Kidney (tissue), 13 donors: ENCODE measurements at regions not wholly inside any gene's neighbourhood (a gene's known extent, or its start where the extent isn't known, plus 50 kb on each side); places are given as distances from the start of the nearest gene placed in this dataset.

ENCODE experiments used
- DNase-seq, 5 donors: peaks; one replicate each; pipeline ENCODE4 v3.0.0-alpha.2; 2013 to 2020
- FAIRE-seq: peaks from 2 replicates; lab custom pipeline; 2012; peaks lifted over from hg19 to GRCh38; lab: Jason Lieb, UNC
- H3K27ac ChIP-seq, 2 donors: one replicate each; pipeline ENCODE4 v1.7.0; 2013; ENCODE audit warnings: low read depth in 2 of 2, low read length in 2 of 2, inconsistent platforms in 1 of 2
- H3K27me3 ChIP-seq: one replicate; pipeline ENCODE4 v1.7.1; 2013; ENCODE audit warnings: low read length, inconsistent platforms; ENCODE audit not compliant: control insufficient read depth, insufficient read depth
- H3K36me3 ChIP-seq, 3 donors: one replicate each; pipeline versions ENCODE4 v1.7.0 to v1.7.1; 2013; ENCODE audit warnings: low read length in 3 of 3, control low read depth in 1 of 3, inconsistent platforms in 1 of 3; ENCODE audit not compliant: insufficient read depth in 3 of 3, control insufficient read depth in 2 of 3
- H3K4me1 ChIP-seq, 3 donors: one replicate each; pipeline versions ENCODE4 v1.7.0 to v1.7.1; 2013; ENCODE audit warnings: low read length in 3 of 3, inconsistent platforms in 1 of 3, low read depth in 1 of 3; ENCODE audit not compliant: control insufficient read depth in 2 of 3, insufficient read depth in 2 of 3
- H3K4me3 ChIP-seq, 3 donors: one replicate each; pipeline versions ENCODE4 v1.7.0 to v1.8.1; 2013; ENCODE audit warnings: low read length in 3 of 3, control low read depth in 1 of 3, inconsistent platforms in 1 of 3
- H3K9ac ChIP-seq, 3 donors: one replicate each; pipeline versions ENCODE4 v1.7.0 to v1.7.1; 2013; ENCODE audit warnings: low read length in 3 of 3, control low read depth in 1 of 3, inconsistent platforms in 1 of 3
- H3K9me3 ChIP-seq, 3 donors: one replicate each; pipeline versions ENCODE4 v1.7.0 to v1.7.1; 2013; ENCODE audit warnings: low read length in 3 of 3, control low read depth in 1 of 3, inconsistent platforms in 1 of 3; ENCODE audit not compliant: control insufficient read depth in 2 of 3, insufficient read depth in 1 of 3
- intact Hi-C: fragments of 100-400 bp; cut with DNase I; formaldehyde crosslinking; loops from one replicate; pipeline ENCODE4 v1.11.1; 2022
- TF ChIP-seq, protein P1 (sequence below): IDR thresholded peaks from 3 replicates; pipeline ENCODE4 v1.5.1; 2012; ENCODE audit warnings: mild to moderate bottlenecking, moderate library complexity, borderline replicate concordance; ENCODE audit not compliant: insufficient read depth; ENCODE audit errors: extremely low read depth
- donor health status: control.
- donor health status: control.
- donor health status: control.
- donor health status: control.
- donor health status: control.
- donor health status: DM: yes; HTN: yes; CAD: no.
- donor health status: Normal renal cell carcinoma (clear cell type).

DNA sequence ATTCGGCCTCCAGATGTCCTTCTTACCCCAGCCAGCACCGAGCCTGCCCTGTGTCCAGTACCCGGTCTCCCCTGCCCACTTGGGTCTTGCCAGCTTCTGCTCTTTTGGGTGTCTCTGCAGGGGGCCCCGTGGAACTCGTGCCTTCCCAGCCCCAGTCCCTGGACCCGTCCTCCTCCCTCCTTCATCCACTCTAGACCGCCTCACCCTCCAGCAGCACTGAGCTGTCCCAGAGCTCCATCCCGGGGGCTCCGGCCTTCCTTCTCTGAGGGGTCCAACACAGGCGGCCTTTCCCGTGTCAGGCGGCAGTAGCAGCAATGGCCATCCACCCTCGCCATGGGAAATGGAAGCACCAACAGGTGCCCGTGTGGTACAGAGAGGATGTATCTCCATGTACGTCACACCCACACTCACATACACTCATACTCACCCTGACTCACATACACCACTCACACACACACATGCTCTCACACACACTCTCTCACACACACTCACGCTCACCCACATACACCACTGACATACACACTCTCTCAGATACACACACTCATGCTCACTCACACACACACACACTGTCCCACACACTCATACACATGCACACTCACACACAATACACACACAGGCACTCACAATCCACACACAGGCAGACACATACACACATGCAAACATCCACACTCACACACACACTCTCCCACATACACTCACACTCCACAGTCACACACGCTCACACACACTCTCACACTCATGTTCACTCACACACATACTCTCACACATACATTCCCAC, 827.5 kb upstream of the SALL3 start:
- intact Hi-C loops: no loop called here
- no peaks in the 10 kb centered on the region for H3K9me3 ChIP-seq
- no peak for DNase-seq
- H3K4me1 ChIP-seq: no peaks in the 10 kb centered on the region
- no peak overlapping the region for H3K27ac ChIP-seq
- TF ChIP-seq, protein P1, sequence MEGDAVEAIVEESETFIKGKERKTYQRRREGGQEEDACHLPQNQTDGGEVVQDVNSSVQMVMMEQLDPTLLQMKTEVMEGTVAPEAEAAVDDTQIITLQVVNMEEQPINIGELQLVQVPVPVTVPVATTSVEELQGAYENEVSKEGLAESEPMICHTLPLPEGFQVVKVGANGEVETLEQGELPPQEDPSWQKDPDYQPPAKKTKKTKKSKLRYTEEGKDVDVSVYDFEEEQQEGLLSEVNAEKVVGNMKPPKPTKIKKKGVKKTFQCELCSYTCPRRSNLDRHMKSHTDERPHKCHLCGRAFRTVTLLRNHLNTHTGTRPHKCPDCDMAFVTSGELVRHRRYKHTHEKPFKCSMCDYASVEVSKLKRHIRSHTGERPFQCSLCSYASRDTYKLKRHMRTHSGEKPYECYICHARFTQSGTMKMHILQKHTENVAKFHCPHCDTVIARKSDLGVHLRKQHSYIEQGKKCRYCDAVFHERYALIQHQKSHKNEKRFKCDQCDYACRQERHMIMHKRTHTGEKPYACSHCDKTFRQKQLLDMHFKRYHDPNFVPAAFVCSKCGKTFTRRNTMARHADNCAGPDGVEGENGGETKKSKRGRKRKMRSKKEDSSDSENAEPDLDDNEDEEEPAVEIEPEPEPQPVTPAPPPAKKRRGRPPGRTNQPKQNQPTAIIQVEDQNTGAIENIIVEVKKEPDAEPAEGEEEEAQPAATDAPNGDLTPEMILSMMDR: no peak
- no peak overlapping the region for H3K9ac ChIP-seq
- H3K36me3 ChIP-seq: no peaks in the 10 kb centered on the region
- H3K4me3 ChIP-seq: no peak overlapping the region
- FAIRE-seq: no peak
- no peaks in the 10 kb centered on the region for H3K27me3 ChIP-seq

DNA sequence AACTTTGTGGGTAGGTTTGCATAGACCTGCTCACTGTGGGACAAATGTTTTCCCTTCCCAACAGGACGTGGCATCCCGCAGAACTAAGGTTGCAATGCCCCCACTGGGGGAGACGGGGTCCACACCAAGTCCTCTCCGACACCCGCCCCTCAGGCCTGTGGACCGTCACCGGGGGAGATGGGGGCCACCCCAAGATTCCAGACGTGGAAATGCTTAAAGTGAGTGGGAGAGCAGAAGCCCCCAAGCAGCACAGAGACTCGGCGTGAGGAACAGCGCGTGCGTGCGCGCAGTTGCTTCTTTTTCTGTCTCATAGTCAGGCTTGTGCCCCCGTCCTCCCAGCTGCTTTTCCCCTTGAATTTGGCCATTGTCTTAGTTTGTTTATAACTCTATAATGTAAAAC, 826.3 kb upstream of the SALL3 start:
- Histone ChIP-seq H3K9ac (no peak overlapping the region), H3K27ac (no peak overlapping the region), H3K4me3 (no peak overlapping the region), H3K27me3 (no peaks in the 10 kb centered on the region), H3K36me3 (no peaks in the 10 kb centered on the region), H3K4me1 (no peaks in the 10 kb centered on the region), H3K9me3 (no peaks in the 10 kb centered on the region)
- intact Hi-C loops: no loop called here
- no peak for DNase-seq
- TF ChIP-seq, protein P1: no peak
- no peak for FAIRE-seq

DNA sequence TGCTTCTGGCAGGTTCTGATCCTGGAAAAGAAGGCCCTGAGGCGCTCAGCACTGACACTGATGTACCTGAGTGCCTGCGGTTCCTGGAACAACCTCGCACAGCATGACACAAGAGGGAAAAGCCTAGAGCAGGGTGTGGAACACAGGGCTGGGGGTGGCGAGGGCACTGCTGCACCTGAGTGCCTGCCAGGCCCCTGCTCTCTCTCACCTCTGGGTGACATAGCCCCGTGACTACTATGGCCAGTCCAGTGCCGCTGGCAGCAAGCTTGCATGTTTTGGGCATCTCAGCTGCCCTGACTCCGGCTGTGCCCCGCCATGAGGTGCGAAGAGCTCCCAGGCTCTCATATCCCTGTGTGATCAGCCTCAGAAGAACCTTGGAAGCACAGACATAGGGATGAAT, 825.2 kb upstream of the SALL3 start:
- Histone ChIP-seq H3K27me3 (no peaks in the 10 kb centered on the region), H3K27ac (no peak overlapping the region), H3K4me3 (no peak overlapping the region), H3K36me3 (no peaks in the 10 kb centered on the region), H3K4me1 (no peaks in the 10 kb centered on the region), H3K9me3 (no peaks in the 10 kb centered on the region), H3K9ac (no peak overlapping the region)
- FAIRE-seq: no peak
- TF ChIP-seq, protein P1: no peak
- no peak for DNase-seq
- intact Hi-C loops: no loop called here
